K562 (cell line): ENCODE measurements at regions not wholly inside any gene's neighbourhood (a gene's known extent, or its start where the extent isn't known, plus 50 kb on each side); places are given as distances from the start of the nearest gene placed in this dataset.

Experiments used
- ATAC-seq: fragments of 200-7000 bp; cut with Tn5 transposase; 3 replicates; pipeline ENCODE4 v1.9.1; 2020; ENCODE audit warnings: moderate library complexity
- BruUV-seq: library from RNA; stranded (reverse); fragments of 400-500 nt; replicated peaks from 2 replicates; lab custom pipeline; 2021; lab: Mats Ljungman, UMichigan
- CTCF ChIA-PET: fragments of 300-600 bp; formaldehyde crosslinking; extraction: SDS; loops from one replicate; lab custom pipeline; 2021; ENCODE audit warnings: low intra/inter-chr PET ratio; lab: Yijun Ruan, JAX
- POLR2A ChIA-PET: fragments of 300-600, 350-650 bp; sonication (Branson Sonifier 250); formaldehyde crosslinking; extraction: SDS; loops from one replicate; lab custom pipeline; 2021; ENCODE audit warnings: antibody characterized with exemption, inconsistent platforms; lab: Yijun Ruan, JAX
- DNase-seq, 4 experiments: peaks; one replicate each; pipeline versions ENCODE4 v3.0.0 to v3.0.0-alpha.2; 2011 to 2018; ENCODE audit warnings: low spot score in 3 of 4, mixed read lengths in 3 of 4; ENCODE audit errors: extremely low read depth in 1 of 4
- FAIRE-seq: peaks from 2 replicates; lab custom pipeline; 2011; peaks lifted over from hg19 to GRCh38; lab: Jason Lieb, UNC
- H2AFZ ChIP-seq: 2 replicates; pipeline ENCODE4 v1.6.0; 2011; ENCODE audit warnings: low read depth, low read length, control low read depth, inconsistent platforms
- H3K27ac ChIP-seq: fragments of 200-600 bp; 3 replicates; pipeline ENCODE4 v1.8.0; 2011; ENCODE audit warnings: low read depth, mild to moderate bottlenecking, control low read depth, inconsistent platforms, low read length, moderate library complexity, mixed read lengths; ENCODE audit errors: extremely low read depth
- H3K27me3 ChIP-seq, 2 experiments: fragments of 300-600 bp in 1 of 2; 2 replicates in 1 of 2; 3 replicates in 1 of 2; pipeline versions ENCODE4 v1.6.0 to v1.8.0; 2011; ENCODE audit warnings: inconsistent platforms in 2 of 2, low read length in 2 of 2, mild to moderate bottlenecking in 1 of 2, mixed read lengths in 1 of 2, moderate library complexity in 1 of 2; ENCODE audit not compliant: control insufficient read depth in 2 of 2, insufficient read depth in 2 of 2
- H3K36me3 ChIP-seq: fragments of 300-600 bp; 3 replicates; pipeline ENCODE4 v1.8.0; 2011; ENCODE audit warnings: mild to moderate bottlenecking, low read length, inconsistent platforms; ENCODE audit not compliant: control insufficient read depth, insufficient read depth
- H3K4me1 ChIP-seq, 2 experiments: fragments of 200-600 bp in 1 of 2; replicated peaks in 1 of 2; 2 replicates in 1 of 2; 3 replicates in 1 of 2; pipeline versions ENCODE4 v1.5.1 to v1.8.0; 2011; ENCODE audit warnings: inconsistent platforms in 2 of 2, low read length in 2 of 2, mild to moderate bottlenecking in 1 of 2, mixed read lengths in 1 of 2, moderate library complexity in 1 of 2; ENCODE audit not compliant: control insufficient read depth in 2 of 2, insufficient read depth in 2 of 2
- H3K4me2 ChIP-seq: 2 replicates; pipeline ENCODE4 v1.6.1; 2011; ENCODE audit warnings: low read length, control low read depth, inconsistent platforms, mixed read lengths; ENCODE audit not compliant: insufficient read depth
- H3K4me3 ChIP-seq: fragments of 200-600 bp; sonication (generic), shearing (Covaris generic); 2 replicates; pipeline ENCODE4 v1.5.1; 2016; ENCODE audit warnings: control low read depth, inconsistent platforms
- H3K79me2 ChIP-seq: fragments of 200-600 bp; 3 replicates; pipeline ENCODE4 v1.8.0; 2011; ENCODE audit warnings: low read length, inconsistent platforms; ENCODE audit not compliant: control insufficient read depth, insufficient read depth
- H3K9ac ChIP-seq, 2 experiments: 2 replicates each; pipeline versions ENCODE4 v1.6.0 to v1.6.1; 2011; ENCODE audit warnings: low read depth in 2 of 2, low read length in 2 of 2, control low read depth in 1 of 2, inconsistent platforms in 1 of 2, mild to moderate bottlenecking in 1 of 2, mixed read lengths in 1 of 2; ENCODE audit not compliant: insufficient read depth in 1 of 2
- H3K9me1 ChIP-seq: one replicate; pipeline ENCODE4 v1.6.0; 2011; ENCODE audit warnings: inconsistent platforms, mild to moderate bottlenecking, low read length, moderate library complexity; ENCODE audit not compliant: control insufficient read depth, insufficient read depth
- H3K9me3 ChIP-seq: replicated peaks from 2 replicates; pipeline ENCODE4 v1.5.1; 2011; ENCODE audit warnings: low read depth, low read length, inconsistent platforms; ENCODE audit not compliant: control insufficient read depth, insufficient read depth
- H4K20me1 ChIP-seq: replicated peaks from 2 replicates; pipeline ENCODE4 v1.6.1; 2011; ENCODE audit warnings: low read length, inconsistent platforms, mixed read lengths; ENCODE audit not compliant: control insufficient read depth, insufficient read depth
- CCNT2 ChIP-seq: IDR thresholded peaks from 2 replicates; pipeline ENCODE4 v1.6.1; 2011; ENCODE audit warnings: borderline replicate concordance, low read depth, mild to moderate bottlenecking, moderate library complexity, mixed read lengths, low read length; ENCODE audit not compliant: insufficient read length; ENCODE audit errors: extremely low read depth
- CREB3L1 ChIP-seq: fragments of 450-650 bp; IDR thresholded peaks from 2 replicates; pipeline ENCODE4 v1.6.1; 2014; ENCODE audit warnings: low read depth, mild to moderate bottlenecking, moderate library complexity, borderline replicate concordance
- IFI16 ChIP-seq: fragments of 250-450 bp; sonication (Bioruptor Pico); IDR thresholded peaks from 2 replicates; pipeline ENCODE4 v2.1.2; 2022; ENCODE audit warnings: mild to moderate bottlenecking, inconsistent platforms
- MTF1 ChIP-seq: fragments of 250-450 bp; sonication (Bioruptor Pico); IDR thresholded peaks from 2 replicates; pipeline ENCODE4 v1.9.0; 2021; ENCODE audit warnings: moderate library complexity, mild to moderate bottlenecking, inconsistent platforms, borderline replicate concordance
- RAD51 ChIP-seq: fragments of 450-650 bp; IDR thresholded peaks from 2 replicates; pipeline ENCODE4 v1.7.1; 2016; ENCODE audit warnings: low read depth, mild to moderate bottlenecking, borderline replicate concordance
- ZBED1 ChIP-seq: IDR thresholded peaks from 2 replicates; pipeline ENCODE4 v1.6.1; 2014
- ZNF668 ChIP-seq: fragments of 250-450 bp; sonication (Bioruptor Pico); IDR thresholded peaks from 2 replicates; pipeline ENCODE4 v1.8.0; 2022; ENCODE audit warnings: mild to moderate bottlenecking, inconsistent platforms
- WGBS: fragments of 100-300 bp; shearing (Covaris generic); methylation state at CpG from one replicate; pipeline ENCODE4 v1.1.6; 2016; ENCODE audit warnings: low coverage, mixed read lengths; ENCODE audit not compliant: insufficient coverage; ENCODE audit errors: missing lambda C conversion rate; 5-methylcytosine and 5-hydroxymethylcytosine counted together
- in situ Hi-C: fragments of 300-500 bp; cut with MboI; formaldehyde crosslinking; loops from 4 replicates; pipeline ENCODE4 v1.15.0; 2018; ENCODE audit warnings: inconsistent platforms, mixed read lengths
- intact Hi-C: fragments of 100-400 bp; cut with micrococcal nuclease; formaldehyde crosslinking; loops from 2 replicates; pipeline ENCODE4 v1.14.2; 2022
- TF ChIP-seq, protein P1 (sequence below): fragments of 200-600 bp; sonication (generic); IDR thresholded peaks from one replicate; pipeline ENCODE4 v1.6.1; 2012; ENCODE audit warnings: mild to moderate bottlenecking, low read depth, low read length, inconsistent platforms
- TF ChIP-seq, protein P2 (sequence below): fragments of 250-450 bp; sonication (Bioruptor Pico); IDR thresholded peaks from 2 replicates; pipeline ENCODE4 v1.8.0; 2022; ENCODE audit warnings: inconsistent platforms, mild to moderate bottlenecking, moderate library complexity, borderline replicate concordance

- ATAC-seq: no peak
- no peaks in the 10 kb centered on the region for H3K79me2 ChIP-seq
- in situ Hi-C loops (no loop called here), intact Hi-C loops (no loop called here)
- no TSS peak for BruUV-seq
- DNase-seq: no peak
- no peaks in the 10 kb centered on the region; the same call in 1 of the 2 replicates for H3K9me3 ChIP-seq
- H3K4me3 ChIP-seq: no peak overlapping the region
- H3K4me1 ChIP-seq: no peaks in the 10 kb centered on the region
- H4K20me1 ChIP-seq: no peaks in the 10 kb centered on the region
- ChIA-PET POLR2A (no interaction called here), CTCF (no interaction called here)
- WGBS: 4% methylated on average over 3 of the region's 3 CpGs
- H3K27me3 ChIP-seq: no peaks in the 10 kb centered on the region
- H2AFZ ChIP-seq: no peak overlapping the region
- no peak overlapping the region for H3K9ac ChIP-seq
- no peaks in the 10 kb centered on the region for H3K9me1 ChIP-seq
- H3K36me3 ChIP-seq: no peaks in the 10 kb centered on the region
- FAIRE-seq: no peak
- H3K4me2 ChIP-seq: no peak overlapping the region
- H3K27ac ChIP-seq: no peak overlapping the region
- TF ChIP-seq ZBED1: no peak
- no peak for TF ChIP-seq IFI16 (CRISPR knock-in tag)
- no peak for TF ChIP-seq CREB3L1
- TF ChIP-seq, protein P1, sequence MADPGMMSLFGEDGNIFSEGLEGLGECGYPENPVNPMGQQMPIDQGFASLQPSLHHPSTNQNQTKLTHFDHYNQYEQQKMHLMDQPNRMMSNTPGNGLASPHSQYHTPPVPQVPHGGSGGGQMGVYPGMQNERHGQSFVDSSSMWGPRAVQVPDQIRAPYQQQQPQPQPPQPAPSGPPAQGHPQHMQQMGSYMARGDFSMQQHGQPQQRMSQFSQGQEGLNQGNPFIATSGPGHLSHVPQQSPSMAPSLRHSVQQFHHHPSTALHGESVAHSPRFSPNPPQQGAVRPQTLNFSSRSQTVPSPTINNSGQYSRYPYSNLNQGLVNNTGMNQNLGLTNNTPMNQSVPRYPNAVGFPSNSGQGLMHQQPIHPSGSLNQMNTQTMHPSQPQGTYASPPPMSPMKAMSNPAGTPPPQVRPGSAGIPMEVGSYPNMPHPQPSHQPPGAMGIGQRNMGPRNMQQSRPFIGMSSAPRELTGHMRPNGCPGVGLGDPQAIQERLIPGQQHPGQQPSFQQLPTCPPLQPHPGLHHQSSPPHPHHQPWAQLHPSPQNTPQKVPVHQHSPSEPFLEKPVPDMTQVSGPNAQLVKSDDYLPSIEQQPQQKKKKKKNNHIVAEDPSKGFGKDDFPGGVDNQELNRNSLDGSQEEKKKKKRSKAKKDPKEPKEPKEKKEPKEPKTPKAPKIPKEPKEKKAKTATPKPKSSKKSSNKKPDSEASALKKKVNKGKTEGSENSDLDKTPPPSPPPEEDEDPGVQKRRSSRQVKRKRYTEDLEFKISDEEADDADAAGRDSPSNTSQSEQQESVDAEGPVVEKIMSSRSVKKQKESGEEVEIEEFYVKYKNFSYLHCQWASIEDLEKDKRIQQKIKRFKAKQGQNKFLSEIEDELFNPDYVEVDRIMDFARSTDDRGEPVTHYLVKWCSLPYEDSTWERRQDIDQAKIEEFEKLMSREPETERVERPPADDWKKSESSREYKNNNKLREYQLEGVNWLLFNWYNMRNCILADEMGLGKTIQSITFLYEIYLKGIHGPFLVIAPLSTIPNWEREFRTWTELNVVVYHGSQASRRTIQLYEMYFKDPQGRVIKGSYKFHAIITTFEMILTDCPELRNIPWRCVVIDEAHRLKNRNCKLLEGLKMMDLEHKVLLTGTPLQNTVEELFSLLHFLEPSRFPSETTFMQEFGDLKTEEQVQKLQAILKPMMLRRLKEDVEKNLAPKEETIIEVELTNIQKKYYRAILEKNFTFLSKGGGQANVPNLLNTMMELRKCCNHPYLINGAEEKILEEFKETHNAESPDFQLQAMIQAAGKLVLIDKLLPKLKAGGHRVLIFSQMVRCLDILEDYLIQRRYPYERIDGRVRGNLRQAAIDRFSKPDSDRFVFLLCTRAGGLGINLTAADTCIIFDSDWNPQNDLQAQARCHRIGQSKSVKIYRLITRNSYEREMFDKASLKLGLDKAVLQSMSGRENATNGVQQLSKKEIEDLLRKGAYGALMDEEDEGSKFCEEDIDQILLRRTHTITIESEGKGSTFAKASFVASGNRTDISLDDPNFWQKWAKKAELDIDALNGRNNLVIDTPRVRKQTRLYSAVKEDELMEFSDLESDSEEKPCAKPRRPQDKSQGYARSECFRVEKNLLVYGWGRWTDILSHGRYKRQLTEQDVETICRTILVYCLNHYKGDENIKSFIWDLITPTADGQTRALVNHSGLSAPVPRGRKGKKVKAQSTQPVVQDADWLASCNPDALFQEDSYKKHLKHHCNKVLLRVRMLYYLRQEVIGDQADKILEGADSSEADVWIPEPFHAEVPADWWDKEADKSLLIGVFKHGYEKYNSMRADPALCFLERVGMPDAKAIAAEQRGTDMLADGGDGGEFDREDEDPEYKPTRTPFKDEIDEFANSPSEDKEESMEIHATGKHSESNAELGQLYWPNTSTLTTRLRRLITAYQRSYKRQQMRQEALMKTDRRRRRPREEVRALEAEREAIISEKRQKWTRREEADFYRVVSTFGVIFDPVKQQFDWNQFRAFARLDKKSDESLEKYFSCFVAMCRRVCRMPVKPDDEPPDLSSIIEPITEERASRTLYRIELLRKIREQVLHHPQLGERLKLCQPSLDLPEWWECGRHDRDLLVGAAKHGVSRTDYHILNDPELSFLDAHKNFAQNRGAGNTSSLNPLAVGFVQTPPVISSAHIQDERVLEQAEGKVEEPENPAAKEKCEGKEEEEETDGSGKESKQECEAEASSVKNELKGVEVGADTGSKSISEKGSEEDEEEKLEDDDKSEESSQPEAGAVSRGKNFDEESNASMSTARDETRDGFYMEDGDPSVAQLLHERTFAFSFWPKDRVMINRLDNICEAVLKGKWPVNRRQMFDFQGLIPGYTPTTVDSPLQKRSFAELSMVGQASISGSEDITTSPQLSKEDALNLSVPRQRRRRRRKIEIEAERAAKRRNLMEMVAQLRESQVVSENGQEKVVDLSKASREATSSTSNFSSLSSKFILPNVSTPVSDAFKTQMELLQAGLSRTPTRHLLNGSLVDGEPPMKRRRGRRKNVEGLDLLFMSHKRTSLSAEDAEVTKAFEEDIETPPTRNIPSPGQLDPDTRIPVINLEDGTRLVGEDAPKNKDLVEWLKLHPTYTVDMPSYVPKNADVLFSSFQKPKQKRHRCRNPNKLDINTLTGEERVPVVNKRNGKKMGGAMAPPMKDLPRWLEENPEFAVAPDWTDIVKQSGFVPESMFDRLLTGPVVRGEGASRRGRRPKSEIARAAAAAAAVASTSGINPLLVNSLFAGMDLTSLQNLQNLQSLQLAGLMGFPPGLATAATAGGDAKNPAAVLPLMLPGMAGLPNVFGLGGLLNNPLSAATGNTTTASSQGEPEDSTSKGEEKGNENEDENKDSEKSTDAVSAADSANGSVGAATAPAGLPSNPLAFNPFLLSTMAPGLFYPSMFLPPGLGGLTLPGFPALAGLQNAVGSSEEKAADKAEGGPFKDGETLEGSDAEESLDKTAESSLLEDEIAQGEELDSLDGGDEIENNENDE: no peak
- TF ChIP-seq, protein P2, sequence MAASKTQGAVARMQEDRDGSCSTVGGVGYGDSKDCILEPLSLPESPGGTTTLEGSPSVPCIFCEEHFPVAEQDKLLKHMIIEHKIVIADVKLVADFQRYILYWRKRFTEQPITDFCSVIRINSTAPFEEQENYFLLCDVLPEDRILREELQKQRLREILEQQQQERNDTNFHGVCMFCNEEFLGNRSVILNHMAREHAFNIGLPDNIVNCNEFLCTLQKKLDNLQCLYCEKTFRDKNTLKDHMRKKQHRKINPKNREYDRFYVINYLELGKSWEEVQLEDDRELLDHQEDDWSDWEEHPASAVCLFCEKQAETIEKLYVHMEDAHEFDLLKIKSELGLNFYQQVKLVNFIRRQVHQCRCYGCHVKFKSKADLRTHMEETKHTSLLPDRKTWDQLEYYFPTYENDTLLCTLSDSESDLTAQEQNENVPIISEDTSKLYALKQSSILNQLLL (CRISPR knock-in tag): no peak
- TF ChIP-seq MTF1 (CRISPR knock-in tag): no peak
- no peak for TF ChIP-seq RAD51
- TF ChIP-seq CCNT2: no peak
- TF ChIP-seq ZNF668: no peak
Measured at GRCh38 chr5:99715921-99716320, 787.1 kb upstream of the CHD1 start.
